Uterus (tissue), 2 donors: ENCODE measurements at regions not wholly inside any gene's neighbourhood (a gene's known extent, or its start where the extent isn't known, plus 50 kb on each side); places are given as distances from the start of the nearest gene placed in this dataset.
"Not testable (repeated sequence)": the region's sequence is repeated elsewhere in the genome, so short reads cannot be mapped to it uniquely, and the experiment has no call there.

Source experiments
- POLR2A ChIP-seq, 2 donors: fragments of 450-650 bp; IDR thresholded peaks; one replicate each; pipeline ENCODE4 v1.6.1; 2016; ENCODE audit warnings: antibody characterized with exemption in 2 of 2, mild to moderate bottlenecking in 1 of 2, moderate library complexity in 1 of 2
- TF ChIP-seq, protein P1 (sequence below), 4 experiments: fragments of 200-600 bp in 2 of 4; fragments of 450-650 bp in 2 of 4; sonication (generic) in 2 of 4; IDR thresholded peaks; one replicate each; pipeline ENCODE4 v1.5.1; 2016 to 2019; ENCODE audit warnings: antibody characterized with exemption in 4 of 4, mild to moderate bottlenecking in 2 of 4, moderate library complexity in 1 of 4

DNA sequence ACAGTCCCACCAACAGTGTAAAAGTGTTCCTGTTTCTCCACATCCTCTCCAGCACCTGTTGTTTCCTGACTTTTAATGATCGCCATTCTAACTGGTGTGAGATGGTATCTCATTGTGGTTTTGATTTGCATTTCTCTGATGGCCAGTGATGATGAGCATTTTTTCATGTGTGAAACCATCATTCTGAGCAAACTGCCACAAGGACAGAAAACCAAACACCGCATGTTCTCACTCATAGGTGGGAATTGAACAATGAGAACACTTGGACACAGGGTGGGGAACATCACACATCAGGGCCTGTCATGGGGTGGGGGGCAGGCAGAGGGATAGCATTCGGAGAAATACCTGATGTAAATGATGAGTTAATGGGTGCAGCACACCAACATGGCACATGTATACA is 240.8 kb downstream of the FAT3 start:
- TF ChIP-seq, protein P1, sequence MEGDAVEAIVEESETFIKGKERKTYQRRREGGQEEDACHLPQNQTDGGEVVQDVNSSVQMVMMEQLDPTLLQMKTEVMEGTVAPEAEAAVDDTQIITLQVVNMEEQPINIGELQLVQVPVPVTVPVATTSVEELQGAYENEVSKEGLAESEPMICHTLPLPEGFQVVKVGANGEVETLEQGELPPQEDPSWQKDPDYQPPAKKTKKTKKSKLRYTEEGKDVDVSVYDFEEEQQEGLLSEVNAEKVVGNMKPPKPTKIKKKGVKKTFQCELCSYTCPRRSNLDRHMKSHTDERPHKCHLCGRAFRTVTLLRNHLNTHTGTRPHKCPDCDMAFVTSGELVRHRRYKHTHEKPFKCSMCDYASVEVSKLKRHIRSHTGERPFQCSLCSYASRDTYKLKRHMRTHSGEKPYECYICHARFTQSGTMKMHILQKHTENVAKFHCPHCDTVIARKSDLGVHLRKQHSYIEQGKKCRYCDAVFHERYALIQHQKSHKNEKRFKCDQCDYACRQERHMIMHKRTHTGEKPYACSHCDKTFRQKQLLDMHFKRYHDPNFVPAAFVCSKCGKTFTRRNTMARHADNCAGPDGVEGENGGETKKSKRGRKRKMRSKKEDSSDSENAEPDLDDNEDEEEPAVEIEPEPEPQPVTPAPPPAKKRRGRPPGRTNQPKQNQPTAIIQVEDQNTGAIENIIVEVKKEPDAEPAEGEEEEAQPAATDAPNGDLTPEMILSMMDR (IDR thresholded peaks at IDR 0.05), result not testable (repeated sequence)
- not testable (repeated sequence) for TF ChIP-seq POLR2A (IDR thresholded peaks at IDR 0.05)
